ENCODE measurements at regions not wholly inside any gene's neighbourhood (a gene's known extent, or its start where the extent isn't known, plus 50 kb on each side); places are given as distances from the start of the nearest gene placed in this dataset.
"Not testable (repeated sequence)": the region's sequence is repeated elsewhere in the genome, so short reads cannot be mapped to it uniquely, and the experiment has no call there.

GRCh38 chr15:95758851-95759250 lies 571.6 kb upstream of the NR2F2 start:
- no peak for DNase-seq (ENCODE audit: low spot score)

DNA sequence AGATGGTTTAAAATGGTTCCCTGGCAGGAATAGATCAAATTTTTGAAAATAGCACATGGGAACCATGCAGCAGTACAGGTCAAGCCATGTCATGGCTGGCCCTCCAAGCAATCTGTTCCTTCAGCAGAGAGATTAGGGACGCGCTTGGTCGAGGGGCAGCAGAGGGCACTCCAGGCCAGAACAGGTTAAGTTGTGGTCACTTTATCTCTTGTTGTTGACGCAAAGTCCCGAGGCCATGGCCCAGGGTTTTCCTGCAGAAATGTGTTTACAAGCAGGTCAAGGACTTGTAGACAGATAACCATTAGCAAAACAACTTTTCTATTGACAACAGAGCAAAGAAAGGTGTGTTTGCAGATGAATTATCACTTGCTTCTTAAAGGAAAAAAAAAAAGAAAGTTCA lies 570.0 kb upstream of the NR2F2 start:
- no peak for DNase-seq (ENCODE audit: low spot score)

DNA sequence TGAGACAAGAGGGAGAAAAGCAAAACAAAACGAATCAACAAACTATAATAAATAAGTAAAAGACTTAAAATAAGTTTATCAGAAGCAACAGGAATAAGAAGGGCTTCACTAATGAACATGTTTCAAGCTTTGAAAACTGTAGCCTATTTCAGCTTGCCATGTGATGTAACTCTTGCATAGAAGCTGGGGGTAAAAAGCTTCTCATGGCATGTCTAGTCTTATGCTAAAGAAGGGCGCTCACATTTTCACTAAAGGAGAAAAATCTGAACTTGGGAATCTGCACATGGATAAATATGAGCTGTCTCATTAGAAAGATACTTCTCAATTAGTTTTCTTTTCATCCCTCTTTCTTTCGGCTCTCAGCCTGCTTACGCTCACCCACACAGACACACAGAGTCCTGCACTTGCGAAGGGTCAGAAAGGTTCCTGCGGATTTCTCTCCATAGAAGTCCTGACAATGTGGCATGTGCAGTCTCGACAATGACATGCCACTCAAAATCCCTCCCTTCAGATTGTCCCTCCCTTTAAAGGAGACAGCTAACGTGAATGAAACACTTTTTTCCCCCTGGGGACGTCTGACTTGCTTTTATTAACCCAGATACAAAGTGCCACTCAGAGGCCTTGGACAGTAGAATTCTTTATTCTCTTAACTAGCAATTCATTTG lies 568.9 kb upstream of the NR2F2 start:
- no peak for DNase-seq (ENCODE audit: low spot score)

GRCh38 chr15:95763426-95763825 lies 567.1 kb upstream of the NR2F2 start:
- DNase-seq (ENCODE audit: low spot score), result no peak

- no peak for DNase-seq (ENCODE audit: low spot score)
Measured at GRCh38 chr15:95765161-95765560, 565.3 kb upstream of the NR2F2 start.

GRCh38 chr15:95770196-95770595 lies 560.3 kb upstream of the NR2F2 start:
- DNase-seq (ENCODE audit: low spot score), result no peak

DNA sequence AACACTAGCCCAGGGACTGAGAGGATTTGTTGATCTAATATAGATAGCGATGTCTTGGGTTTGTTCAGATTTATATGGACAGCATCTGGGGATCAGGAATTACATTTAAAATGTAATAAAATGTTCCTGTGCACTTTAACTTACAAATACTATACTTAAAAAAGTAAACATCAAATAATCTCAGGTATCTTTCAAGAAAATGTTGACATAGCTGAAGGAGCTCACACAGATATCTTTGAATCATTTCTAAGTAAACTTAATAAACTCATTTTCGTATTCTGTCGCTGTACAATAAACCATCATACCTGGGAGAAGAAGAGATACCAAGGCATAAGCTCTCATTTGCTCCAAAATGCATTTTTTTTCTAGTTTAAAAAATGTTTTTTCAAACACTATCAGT lies 557.5 kb upstream of the NR2F2 start:
- DNase-seq (ENCODE audit: low spot score), result no peak

DNA sequence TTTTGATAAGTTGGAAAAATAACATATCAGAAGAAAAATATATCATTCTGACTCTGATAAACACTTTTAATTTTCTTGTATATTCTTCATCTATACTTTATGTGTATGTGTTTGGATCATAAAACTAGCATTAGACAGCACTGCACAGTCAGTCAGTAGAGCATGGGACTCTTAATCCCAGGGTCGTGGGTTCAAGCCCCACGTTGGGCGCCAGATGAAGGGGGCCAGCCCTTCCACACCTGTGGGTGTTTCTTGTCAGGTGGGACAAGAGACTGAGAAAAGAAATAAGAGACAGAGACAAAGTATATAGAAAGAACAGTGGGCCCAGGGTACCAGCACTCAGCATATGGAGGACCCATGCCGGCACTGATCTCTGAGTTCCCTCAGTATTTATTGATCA lies 546.0 kb upstream of the NR2F2 start:
- no peak for DNase-seq (ENCODE audit: low spot score)

GRCh38 chr15:95785276-95785675 lies 545.2 kb upstream of the NR2F2 start:
- DNase-seq (ENCODE audit: low spot score), result not testable (repeated sequence)

GRCh38 chr15:95793231-95793630 lies 537.3 kb upstream of the NR2F2 start:
- no peak for DNase-seq (ENCODE audit: low spot score)

- no peak for DNase-seq (ENCODE audit: low spot score)
Measured at GRCh38 chr15:95795386-95795785, 535.1 kb upstream of the NR2F2 start.

GRCh38 chr15:95799286-95800200 lies 531.0 kb upstream of the NR2F2 start:
- DNase-seq (ENCODE audit: low spot score), result no peak

GRCh38 chr15:95804484-95804883 lies 526.0 kb upstream of the NR2F2 start:
- DNase-seq (ENCODE audit: low spot score), result no peak

DNA sequence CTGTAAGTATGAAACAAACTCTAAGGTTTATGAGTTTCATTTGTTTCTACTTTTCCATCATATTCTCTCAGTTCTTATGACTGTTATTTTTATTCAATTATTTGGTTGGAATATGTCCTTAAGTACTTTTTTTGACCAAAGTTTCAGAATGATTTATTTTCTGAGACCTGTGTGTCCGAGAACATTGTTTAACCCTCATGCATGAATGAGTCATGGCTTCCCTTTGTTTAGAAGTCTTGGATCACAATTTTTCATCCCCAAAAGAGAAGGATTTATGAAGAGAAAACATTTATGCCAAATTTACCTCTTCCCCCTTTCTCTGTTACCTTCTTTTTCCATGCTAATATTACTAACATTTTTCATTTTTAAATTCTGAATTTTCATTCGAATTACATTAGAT lies 518.0 kb upstream of the NR2F2 start:
- no peak for DNase-seq (ENCODE audit: low spot score)

DNA sequence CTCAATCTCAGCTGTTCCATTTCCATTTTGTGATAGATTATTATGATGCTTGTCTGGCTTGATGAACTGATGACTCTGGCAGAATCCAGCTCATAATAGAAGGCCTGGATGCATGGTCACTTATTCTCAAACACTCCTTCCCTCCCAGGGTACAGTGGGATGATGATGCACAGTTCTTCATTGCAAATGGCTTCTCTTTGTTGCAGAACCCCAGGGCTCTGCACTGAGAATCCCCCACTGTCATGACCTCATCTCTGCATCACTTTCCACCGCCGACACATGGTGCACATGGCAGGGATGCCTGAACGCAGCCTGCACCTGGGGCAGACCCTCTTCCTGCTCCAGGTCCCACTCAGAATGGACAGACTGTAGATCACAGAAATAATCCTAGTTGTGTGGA lies 515.6 kb upstream of the NR2F2 start:
- no peak for DNase-seq (ENCODE audit: low spot score)

- no peak for DNase-seq (ENCODE audit: low spot score)
Measured at GRCh38 chr15:95816591-95816990, 513.9 kb upstream of the NR2F2 start.

- DNase-seq (ENCODE audit: low spot score), result peak; percentile 73
Measured at GRCh38 chr15:95822961-95823360, 507.5 kb upstream of the NR2F2 start.

DNA sequence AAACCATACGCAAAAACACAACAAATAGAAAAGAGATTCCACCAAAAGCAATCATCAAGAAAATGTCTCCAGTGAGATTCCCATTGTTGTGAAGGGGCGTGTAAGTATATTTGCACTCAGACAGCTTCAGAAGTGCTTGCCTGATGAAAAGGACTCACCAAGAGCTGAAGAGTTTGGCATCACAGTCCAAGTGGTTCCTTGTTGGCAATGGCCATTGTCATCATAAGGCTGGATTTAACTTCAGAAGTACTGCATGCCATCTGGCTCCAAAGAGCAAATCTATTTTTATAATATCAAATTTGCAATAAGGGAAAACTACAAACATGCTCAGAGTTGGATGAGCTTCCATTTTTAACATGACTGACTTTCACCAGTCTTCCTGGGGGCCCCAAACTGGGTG lies 505.3 kb upstream of the NR2F2 start:
- peak; percentile 53 for DNase-seq (ENCODE audit: low spot score)

DNA sequence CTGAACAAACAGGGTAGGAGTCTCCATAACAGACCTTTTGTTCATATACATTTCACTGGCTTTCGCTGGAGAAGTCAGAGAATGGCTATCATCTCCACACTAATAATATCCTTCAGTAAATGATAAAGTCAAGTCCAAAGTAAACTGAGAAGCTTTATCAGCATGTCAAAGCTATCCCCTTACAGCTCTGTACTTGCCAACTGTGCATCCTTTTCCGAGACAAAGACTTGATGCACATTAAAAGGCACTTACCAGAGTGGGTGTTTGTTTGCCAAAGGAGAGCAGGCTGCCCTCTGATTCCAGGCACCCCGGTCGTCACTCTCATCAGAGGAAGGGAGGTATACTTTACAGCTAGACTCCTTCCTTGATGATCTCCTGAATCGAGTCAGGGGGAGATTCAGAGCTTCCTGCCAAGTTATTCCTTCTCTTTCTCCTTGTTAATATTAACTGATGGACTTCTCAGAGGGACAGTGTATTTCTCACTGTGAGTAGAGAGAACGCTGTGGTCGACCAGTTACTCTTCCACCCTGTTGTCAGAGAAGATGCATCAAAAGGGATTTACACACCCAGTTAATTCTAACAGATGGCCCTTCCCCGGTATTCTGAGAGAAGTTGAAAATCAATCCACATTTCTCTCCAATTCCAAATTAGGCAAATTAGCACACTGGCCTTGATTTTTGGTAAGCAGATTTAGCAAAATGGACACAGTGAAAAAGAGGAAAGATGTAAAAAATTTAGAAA lies 504.7 kb upstream of the NR2F2 start:
- peak; percentile 83 for DNase-seq (ENCODE audit: low spot score)

GRCh38 chr15:95826412-95827195 lies 503.9 kb upstream of the NR2F2 start:
- peak; percentile 25 for DNase-seq (ENCODE audit: low spot score)

GRCh38 chr15:95829062-95829461 lies 501.4 kb upstream of the NR2F2 start:
- peak; percentile 67 for DNase-seq (ENCODE audit: low spot score)

DNA sequence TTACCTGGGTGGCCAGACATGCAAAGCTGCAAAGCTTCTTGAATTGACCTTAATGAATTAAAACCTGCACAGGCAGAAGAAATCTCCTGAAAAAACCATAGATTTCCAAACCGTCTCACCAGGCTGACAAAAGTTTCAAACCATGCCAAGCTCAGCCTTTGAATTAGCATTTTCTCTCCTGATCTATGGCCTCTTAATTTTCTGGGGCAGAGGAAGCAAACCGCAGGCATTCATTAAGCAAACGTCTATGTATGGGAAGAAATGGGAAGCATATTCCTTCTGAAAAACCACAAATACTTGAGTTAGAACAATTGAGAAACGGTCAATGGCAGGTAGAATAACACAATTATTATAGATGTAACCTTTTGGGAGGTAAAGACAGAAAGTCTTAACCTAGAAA lies 500.2 kb upstream of the NR2F2 start:
- no peak for DNase-seq (ENCODE audit: low spot score)
